NOMO-1 treated with dmso at 0.1 percent for 144 hours (cell line): ENCODE measurements at regions not wholly inside any gene's neighbourhood (a gene's known extent, or its start where the extent isn't known, plus 50 kb on each side); places are given as distances from the start of the nearest gene placed in this dataset.
"Not testable (repeated sequence)": the region's sequence is repeated elsewhere in the genome, so short reads cannot be mapped to it uniquely, and the experiment has no call there.

ENCODE experiments used
- DNase-seq: peaks from one replicate; lab custom pipeline; 2025; ENCODE audit not compliant: unreplicated experiment; lab: John Stamatoyannopoulos, UW

DNA sequence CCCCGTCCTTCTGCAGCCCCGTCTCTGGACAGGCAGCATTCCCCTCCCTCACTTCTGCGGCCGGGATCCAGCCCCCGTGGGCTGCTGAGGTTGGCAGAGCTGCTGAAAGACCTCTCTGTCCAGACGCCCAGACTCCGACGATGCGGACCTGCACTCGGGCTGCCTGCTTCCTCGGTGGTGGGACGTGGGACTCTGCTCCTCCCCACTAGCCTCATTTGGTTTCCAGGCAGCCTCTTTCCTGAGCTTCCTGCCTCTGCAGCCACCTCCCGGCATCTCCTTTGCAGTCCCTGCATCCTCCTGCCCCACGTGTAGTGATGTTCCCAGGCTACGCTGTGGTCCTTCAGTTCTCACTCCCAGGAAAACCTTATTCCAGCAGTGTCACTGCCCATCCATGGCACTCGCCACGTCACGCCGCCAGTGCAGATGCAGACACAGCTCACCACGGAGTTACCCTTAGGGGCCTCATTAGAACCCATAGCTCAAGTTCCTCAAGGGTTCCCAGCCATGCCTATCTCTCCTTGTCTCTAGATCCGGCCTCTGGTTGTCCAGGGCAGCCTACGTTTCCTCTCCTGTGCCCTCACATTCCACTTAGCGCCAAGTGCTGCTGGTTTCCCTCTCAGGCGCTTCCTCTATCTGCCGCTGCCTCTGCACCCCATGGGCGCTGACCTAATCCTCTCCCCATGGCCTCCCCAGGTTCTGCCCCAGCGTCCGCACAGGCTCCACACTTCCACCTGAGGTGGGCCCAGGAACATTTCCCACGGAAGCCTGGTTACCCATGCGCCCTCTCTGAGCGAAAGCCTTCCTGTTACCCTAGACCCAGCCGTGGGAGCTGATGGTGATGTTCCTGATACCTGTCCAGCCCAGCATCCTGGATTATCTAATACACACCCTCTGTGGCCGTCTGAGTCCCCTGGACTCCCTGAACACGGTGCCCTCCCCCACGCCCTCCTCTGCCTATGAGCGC lies 318.3 kb upstream of the MYT1L start:
- DNase-seq: no peak

GRCh38 chr2:2648094-2648493 lies 317.0 kb upstream of the MYT1L start:
- DNase-seq: no peak

GRCh38 chr2:2647141-2647541 lies 316.1 kb upstream of the MYT1L start:
- no peak for DNase-seq

- no peak for DNase-seq
Measured at GRCh38 chr2:2646433-2647051, 315.5 kb upstream of the MYT1L start.

- DNase-seq: no peak
Measured at GRCh38 chr2:2645162-2645855, 314.2 kb upstream of the MYT1L start.

DNA sequence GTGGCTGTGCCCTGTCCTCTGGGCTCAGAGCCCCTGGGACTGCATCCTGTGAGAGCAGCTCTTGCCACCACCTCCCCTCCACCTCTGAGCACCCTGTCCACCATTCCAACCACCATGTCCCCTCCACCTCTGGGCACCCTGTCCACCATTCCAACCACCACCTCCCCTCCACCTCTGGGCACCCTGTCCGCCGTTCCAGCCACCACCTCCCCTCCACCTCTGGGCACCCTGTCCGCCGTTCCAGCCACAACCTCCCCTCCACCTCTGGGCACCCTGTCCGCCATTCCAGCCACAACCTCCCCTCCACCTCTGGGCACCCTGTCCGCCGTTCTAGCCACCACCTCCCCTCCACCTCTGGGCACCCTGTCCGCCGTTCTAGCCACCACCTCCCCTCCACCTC lies 313.7 kb upstream of the MYT1L start:
- not testable (repeated sequence) for DNase-seq

GRCh38 chr2:2644040-2644439 lies 313.0 kb upstream of the MYT1L start:
- DNase-seq: no peak

DNA sequence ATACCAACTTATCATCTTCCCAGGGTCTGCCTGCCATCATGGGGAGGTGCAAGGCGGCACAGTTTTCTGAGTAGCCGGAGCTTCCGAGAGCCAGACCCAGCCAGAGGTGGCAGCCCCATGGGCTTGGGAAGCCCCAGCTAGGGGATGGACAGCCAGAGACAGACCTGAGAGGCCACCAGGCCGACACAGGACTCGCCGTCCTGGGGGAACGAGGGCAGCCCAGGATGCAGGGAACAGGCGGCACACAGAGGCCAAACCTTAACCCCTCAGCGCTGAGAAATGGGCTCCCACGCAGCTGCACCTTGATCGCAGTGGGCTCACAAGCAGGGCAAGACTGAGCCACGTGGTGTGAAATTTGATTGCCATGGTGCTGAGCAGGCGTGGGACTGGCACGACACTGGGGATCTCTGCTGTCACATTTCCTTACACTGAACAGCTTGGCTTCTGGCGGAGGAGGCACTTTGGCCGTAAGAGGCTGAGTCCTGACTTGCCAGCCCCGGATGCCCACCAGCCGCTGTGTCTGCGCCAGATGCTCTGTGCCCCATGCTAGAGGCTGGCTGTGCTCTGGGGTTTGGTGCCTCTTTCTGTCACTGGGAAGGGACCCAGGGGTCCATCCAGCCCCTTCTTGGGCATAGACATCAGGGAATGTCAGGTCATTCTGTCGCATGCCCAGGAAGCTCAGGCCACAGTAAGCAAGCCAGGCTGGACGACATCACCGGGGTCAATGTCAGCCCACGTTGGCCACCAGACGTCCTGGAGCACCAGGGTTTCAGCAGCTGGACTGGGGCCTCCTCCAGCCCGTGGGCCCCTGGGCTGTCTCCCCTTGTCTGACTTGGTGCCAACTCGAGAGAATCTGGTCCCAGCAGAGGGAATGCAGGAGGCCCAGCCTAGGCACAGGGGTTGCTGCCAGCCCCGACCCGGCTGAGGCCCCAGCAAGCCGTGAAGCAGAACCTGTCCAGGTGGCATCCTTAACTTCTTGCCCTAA lies 312.1 kb upstream of the MYT1L start:
- DNase-seq: no peak

GRCh38 chr2:2641541-2642410 lies 310.7 kb upstream of the MYT1L start:
- no peak for DNase-seq

- DNase-seq: no peak
Measured at GRCh38 chr2:2640818-2641217, 309.7 kb upstream of the MYT1L start.

DNA sequence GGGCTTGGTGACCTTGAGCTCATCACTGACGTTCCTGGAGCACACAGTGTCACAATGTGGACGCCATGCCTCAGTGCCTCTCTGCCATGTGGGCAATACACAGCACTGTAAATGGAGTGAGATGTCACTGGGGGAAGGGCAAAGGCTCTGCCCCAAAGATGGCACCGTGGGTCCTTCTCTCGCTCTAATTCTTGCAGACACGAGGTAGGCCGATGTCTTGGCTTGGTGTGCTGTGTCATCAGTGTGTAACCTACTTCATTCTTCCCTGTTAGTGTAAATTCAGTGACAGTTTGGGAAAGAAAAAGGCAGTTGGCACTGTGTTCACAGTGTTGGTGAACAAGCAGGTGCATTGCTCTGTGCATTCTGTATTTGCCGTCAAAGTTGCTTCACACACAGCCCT lies 309.3 kb upstream of the MYT1L start:
- DNase-seq: no peak

- DNase-seq: no peak
Measured at GRCh38 chr2:2639251-2640139, 308.4 kb upstream of the MYT1L start.

DNA sequence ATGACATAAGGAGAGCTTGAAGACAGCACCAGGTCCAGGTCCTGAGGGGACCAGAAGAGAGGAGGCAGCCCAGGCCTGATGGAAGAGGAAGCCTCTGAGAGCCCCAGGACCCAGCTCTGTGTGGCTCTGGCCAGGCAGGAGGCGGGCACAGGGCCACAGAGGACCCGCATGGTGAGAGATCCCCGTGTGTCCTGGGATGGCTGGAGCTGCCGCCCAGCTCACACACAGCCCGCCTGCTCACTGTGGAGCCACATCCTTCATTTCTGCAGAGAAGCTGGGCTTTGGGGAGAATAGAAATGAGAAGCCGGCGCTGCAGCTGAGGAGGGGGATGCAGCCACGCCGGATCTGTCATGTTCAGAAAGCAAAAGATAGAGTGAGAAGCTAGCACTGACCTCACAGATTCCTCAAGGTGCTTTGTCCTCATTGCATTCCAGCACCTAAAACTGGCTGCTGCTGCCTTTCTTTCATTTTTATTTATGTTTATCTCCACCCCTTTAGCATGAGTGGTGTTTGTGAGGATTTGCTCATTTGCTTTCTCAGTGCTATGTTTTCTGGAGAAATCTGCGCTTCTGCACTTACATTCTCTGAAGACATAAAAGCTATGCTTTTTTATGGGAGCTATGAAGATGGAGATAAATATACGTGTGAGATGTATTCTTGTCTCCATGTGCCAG lies 307.6 kb upstream of the MYT1L start:
- DNase-seq: no peak

DNA sequence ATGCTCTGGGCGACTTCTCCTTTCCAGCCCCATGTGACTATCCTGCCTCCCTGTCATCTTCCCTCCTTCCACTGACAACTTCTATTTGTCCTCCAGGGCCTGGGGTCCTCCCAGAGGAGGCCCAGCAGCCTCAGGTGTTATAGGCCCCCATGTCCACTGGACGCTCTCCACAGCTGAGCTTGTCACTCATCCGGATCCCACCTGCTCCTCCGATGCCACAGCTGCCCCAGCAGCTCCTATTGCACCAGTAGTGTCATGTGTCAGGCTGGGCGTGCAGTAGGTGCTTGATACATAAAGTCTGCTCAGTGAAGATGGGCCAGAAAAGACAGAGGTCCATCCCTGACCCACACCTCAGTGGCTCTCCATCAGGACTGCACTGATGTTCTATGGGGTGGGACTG lies 305.7 kb upstream of the MYT1L start:
- DNase-seq: no peak

- DNase-seq: no peak
Measured at GRCh38 chr2:2635025-2635528, 304.0 kb upstream of the MYT1L start.

DNA sequence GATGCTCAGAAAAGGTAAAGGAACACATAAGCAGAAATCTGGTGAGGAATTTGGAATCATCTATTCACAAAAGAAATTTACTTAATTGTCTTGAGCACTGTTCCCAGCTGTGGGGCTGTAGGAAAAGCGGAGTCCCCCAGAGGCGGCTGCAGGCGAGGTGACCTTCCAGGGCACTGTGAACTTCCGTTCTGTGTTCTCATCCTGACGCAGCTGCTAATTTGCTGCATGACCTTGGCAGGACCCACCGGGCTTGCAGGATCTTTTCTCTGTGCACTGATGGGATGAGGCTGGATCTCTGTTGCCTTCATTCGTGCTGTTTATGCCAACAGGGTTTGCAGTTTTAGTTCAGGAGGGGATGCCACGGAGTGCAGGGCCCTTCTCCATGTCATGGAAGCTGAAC lies 301.9 kb upstream of the MYT1L start:
- DNase-seq: no peak

DNA sequence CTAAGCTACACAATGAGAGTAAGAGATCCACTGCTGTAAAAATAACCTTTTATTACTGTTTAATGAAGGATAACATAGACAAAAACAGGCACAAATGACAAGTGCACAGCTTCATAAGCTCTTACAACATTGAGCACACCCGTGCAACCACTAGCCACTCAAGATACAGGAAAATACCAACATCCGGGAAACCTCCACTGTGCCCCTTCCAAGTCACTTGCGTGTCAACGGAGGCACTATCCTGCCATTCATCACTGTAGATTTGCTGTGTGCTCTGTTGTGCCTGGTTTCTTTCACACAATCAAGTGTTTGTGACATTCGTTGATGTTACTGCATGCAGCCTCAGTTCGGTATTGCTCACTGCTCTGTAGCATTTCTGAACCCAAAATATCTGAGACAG lies 292.9 kb upstream of the MYT1L start:
- DNase-seq: no peak

DNA sequence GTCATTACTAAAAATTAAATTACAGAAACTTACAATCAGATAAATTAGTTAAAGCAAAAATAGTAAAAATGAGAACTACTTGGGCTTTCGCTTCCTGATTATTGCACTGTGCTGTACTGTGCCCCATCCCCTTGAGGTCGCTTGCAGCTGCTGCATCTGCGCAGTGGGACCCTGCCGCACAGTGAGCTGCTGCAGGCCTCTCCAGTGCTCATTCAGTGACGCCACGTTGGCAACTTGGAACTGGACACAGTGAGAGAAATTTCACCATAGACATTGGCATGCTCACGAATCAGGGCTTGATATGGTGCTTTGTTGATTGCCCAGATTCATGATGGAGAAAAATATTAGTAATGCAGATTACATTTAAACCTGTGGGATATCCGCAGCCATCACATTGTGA lies 290.8 kb upstream of the MYT1L start:
- DNase-seq: no peak
